K562 (cell line): ENCODE measurements at regions not wholly inside any gene's neighbourhood (a gene's known extent, or its start where the extent isn't known, plus 50 kb on each side); places are given as distances from the start of the nearest gene placed in this dataset.

ENCODE experiments used
- ATAC-seq: fragments of 200-7000 bp; cut with Tn5 transposase; 3 replicates; pipeline ENCODE4 v1.9.1; 2020; ENCODE audit warnings: moderate library complexity
- BruUV-seq: library from RNA; stranded (reverse); fragments of 400-500 nt; replicated peaks from 2 replicates; lab custom pipeline; 2021; lab: Mats Ljungman, UMichigan
- CTCF ChIA-PET: fragments of 300-600 bp; formaldehyde crosslinking; extraction: SDS; loops from one replicate; lab custom pipeline; 2021; ENCODE audit warnings: low intra/inter-chr PET ratio; lab: Yijun Ruan, JAX
- POLR2A ChIA-PET: fragments of 300-600, 350-650 bp; sonication (Branson Sonifier 250); formaldehyde crosslinking; extraction: SDS; loops from one replicate; lab custom pipeline; 2021; ENCODE audit warnings: antibody characterized with exemption, inconsistent platforms; lab: Yijun Ruan, JAX
- DNase-seq, 4 experiments: peaks; one replicate each; pipeline versions ENCODE4 v3.0.0 to v3.0.0-alpha.2; 2011 to 2018; ENCODE audit warnings: low spot score in 3 of 4, mixed read lengths in 3 of 4; ENCODE audit errors: extremely low read depth in 1 of 4
- FAIRE-seq: peaks from 2 replicates; lab custom pipeline; 2011; peaks lifted over from hg19 to GRCh38; lab: Jason Lieb, UNC
- H2AFZ ChIP-seq: 2 replicates; pipeline ENCODE4 v1.6.0; 2011; ENCODE audit warnings: low read depth, low read length, control low read depth, inconsistent platforms
- H3K27ac ChIP-seq: fragments of 200-600 bp; 3 replicates; pipeline ENCODE4 v1.8.0; 2011; ENCODE audit warnings: low read depth, mild to moderate bottlenecking, control low read depth, inconsistent platforms, low read length, moderate library complexity, mixed read lengths; ENCODE audit errors: extremely low read depth
- H3K27me3 ChIP-seq, 2 experiments: fragments of 300-600 bp in 1 of 2; 2 replicates in 1 of 2; 3 replicates in 1 of 2; pipeline versions ENCODE4 v1.6.0 to v1.8.0; 2011; ENCODE audit warnings: inconsistent platforms in 2 of 2, low read length in 2 of 2, mild to moderate bottlenecking in 1 of 2, mixed read lengths in 1 of 2, moderate library complexity in 1 of 2; ENCODE audit not compliant: control insufficient read depth in 2 of 2, insufficient read depth in 2 of 2
- H3K36me3 ChIP-seq: fragments of 300-600 bp; 3 replicates; pipeline ENCODE4 v1.8.0; 2011; ENCODE audit warnings: mild to moderate bottlenecking, low read length, inconsistent platforms; ENCODE audit not compliant: control insufficient read depth, insufficient read depth
- H3K4me1 ChIP-seq, 2 experiments: fragments of 200-600 bp in 1 of 2; replicated peaks in 1 of 2; 2 replicates in 1 of 2; 3 replicates in 1 of 2; pipeline versions ENCODE4 v1.5.1 to v1.8.0; 2011; ENCODE audit warnings: inconsistent platforms in 2 of 2, low read length in 2 of 2, mild to moderate bottlenecking in 1 of 2, mixed read lengths in 1 of 2, moderate library complexity in 1 of 2; ENCODE audit not compliant: control insufficient read depth in 2 of 2, insufficient read depth in 2 of 2
- H3K4me2 ChIP-seq: 2 replicates; pipeline ENCODE4 v1.6.1; 2011; ENCODE audit warnings: low read length, control low read depth, inconsistent platforms, mixed read lengths; ENCODE audit not compliant: insufficient read depth
- H3K4me3 ChIP-seq: fragments of 200-600 bp; sonication (generic), shearing (Covaris generic); 2 replicates; pipeline ENCODE4 v1.5.1; 2016; ENCODE audit warnings: control low read depth, inconsistent platforms
- H3K79me2 ChIP-seq: fragments of 200-600 bp; 3 replicates; pipeline ENCODE4 v1.8.0; 2011; ENCODE audit warnings: low read length, inconsistent platforms; ENCODE audit not compliant: control insufficient read depth, insufficient read depth
- H3K9ac ChIP-seq, 2 experiments: 2 replicates each; pipeline versions ENCODE4 v1.6.0 to v1.6.1; 2011; ENCODE audit warnings: low read depth in 2 of 2, low read length in 2 of 2, control low read depth in 1 of 2, inconsistent platforms in 1 of 2, mild to moderate bottlenecking in 1 of 2, mixed read lengths in 1 of 2; ENCODE audit not compliant: insufficient read depth in 1 of 2
- H3K9me1 ChIP-seq: one replicate; pipeline ENCODE4 v1.6.0; 2011; ENCODE audit warnings: inconsistent platforms, mild to moderate bottlenecking, low read length, moderate library complexity; ENCODE audit not compliant: control insufficient read depth, insufficient read depth
- H3K9me3 ChIP-seq: replicated peaks from 2 replicates; pipeline ENCODE4 v1.5.1; 2011; ENCODE audit warnings: low read depth, low read length, inconsistent platforms; ENCODE audit not compliant: control insufficient read depth, insufficient read depth
- H4K20me1 ChIP-seq: replicated peaks from 2 replicates; pipeline ENCODE4 v1.6.1; 2011; ENCODE audit warnings: low read length, inconsistent platforms, mixed read lengths; ENCODE audit not compliant: control insufficient read depth, insufficient read depth
- CAMTA2 ChIP-seq: fragments of 250-450 bp; sonication (Bioruptor Pico); conservative IDR thresholded peaks from 2 replicates; pipeline ENCODE4 v1.5.1; 2022
- CHD1 ChIP-seq: fragments of 200-600 bp; sonication (generic); IDR thresholded peaks from one replicate; pipeline ENCODE4 v1.6.1; 2012; ENCODE audit warnings: mild to moderate bottlenecking, moderate library complexity, low read length, inconsistent platforms
- DDX20 ChIP-seq: fragments of 450-650 bp; IDR thresholded peaks from 2 replicates; pipeline ENCODE4 v1.6.1; 2016; ENCODE audit warnings: missing genetic modification characterization, low read depth, mild to moderate bottlenecking, missing compliant biosample characterization, moderate library complexity
- GABPB1 ChIP-seq: sonication (generic); formaldehyde crosslinking; IDR thresholded peaks from 2 replicates; pipeline ENCODE4 v1.8.0; 2022; ENCODE audit warnings: mild to moderate bottlenecking, missing genetic modification reagents
- U2AF1 ChIP-seq: fragments of 200-400 bp; formaldehyde crosslinking; optimal IDR thresholded peaks from 2 replicates; pipeline ENCODE3; 2017; ENCODE audit warnings: mild to moderate bottlenecking, low read depth, low read length, moderate library complexity
- ZNF239 ChIP-seq: fragments of 250-450 bp; sonication (Bioruptor Pico); IDR thresholded peaks from 2 replicates; pipeline ENCODE4 v1.4.0; 2020; ENCODE audit warnings: mild to moderate bottlenecking
- ZNF24 ChIP-seq: fragments of 450-650 bp; IDR thresholded peaks from 2 replicates; pipeline ENCODE4 v1.6.1; 2016
- in situ Hi-C: fragments of 300-500 bp; cut with MboI; formaldehyde crosslinking; loops from 4 replicates; pipeline ENCODE4 v1.15.0; 2018; ENCODE audit warnings: inconsistent platforms, mixed read lengths
- intact Hi-C: fragments of 100-400 bp; cut with micrococcal nuclease; formaldehyde crosslinking; loops from 2 replicates; pipeline ENCODE4 v1.14.2; 2022
- TF ChIP-seq, protein P1 (sequence below): fragments of 450-650 bp; IDR thresholded peaks from 2 replicates; pipeline ENCODE4 v1.7.1; 2018; ENCODE audit warnings: mild to moderate bottlenecking, low read depth; ENCODE audit not compliant: partially characterized antibody
- TF ChIP-seq, protein P2 (sequence below): fragments of 250-450 bp; sonication (Bioruptor Pico); IDR thresholded peaks from 2 replicates; pipeline ENCODE4 v1.9.0; 2021; ENCODE audit warnings: mild to moderate bottlenecking
- TF ChIP-seq, protein P3 (sequence below): fragments of 450-650 bp; formaldehyde crosslinking; IDR thresholded peaks from 2 replicates; pipeline ENCODE4 v1.4.0; 2020; ENCODE audit warnings: mild to moderate bottlenecking, moderate library complexity
- TF ChIP-seq, protein P4 (sequence below): sonication (generic); formaldehyde crosslinking; IDR thresholded peaks from 2 replicates; pipeline ENCODE4 v1.8.0; 2022; ENCODE audit warnings: mild to moderate bottlenecking, missing genetic modification reagents, borderline replicate concordance
- TF ChIP-seq, protein P5 (sequence below): conservative IDR thresholded peaks from 2 replicates; pipeline ENCODE4 v1.6.1; 2011; ENCODE audit warnings: low read depth, mild to moderate bottlenecking, low read length; ENCODE audit not compliant: control insufficient read depth

DNA sequence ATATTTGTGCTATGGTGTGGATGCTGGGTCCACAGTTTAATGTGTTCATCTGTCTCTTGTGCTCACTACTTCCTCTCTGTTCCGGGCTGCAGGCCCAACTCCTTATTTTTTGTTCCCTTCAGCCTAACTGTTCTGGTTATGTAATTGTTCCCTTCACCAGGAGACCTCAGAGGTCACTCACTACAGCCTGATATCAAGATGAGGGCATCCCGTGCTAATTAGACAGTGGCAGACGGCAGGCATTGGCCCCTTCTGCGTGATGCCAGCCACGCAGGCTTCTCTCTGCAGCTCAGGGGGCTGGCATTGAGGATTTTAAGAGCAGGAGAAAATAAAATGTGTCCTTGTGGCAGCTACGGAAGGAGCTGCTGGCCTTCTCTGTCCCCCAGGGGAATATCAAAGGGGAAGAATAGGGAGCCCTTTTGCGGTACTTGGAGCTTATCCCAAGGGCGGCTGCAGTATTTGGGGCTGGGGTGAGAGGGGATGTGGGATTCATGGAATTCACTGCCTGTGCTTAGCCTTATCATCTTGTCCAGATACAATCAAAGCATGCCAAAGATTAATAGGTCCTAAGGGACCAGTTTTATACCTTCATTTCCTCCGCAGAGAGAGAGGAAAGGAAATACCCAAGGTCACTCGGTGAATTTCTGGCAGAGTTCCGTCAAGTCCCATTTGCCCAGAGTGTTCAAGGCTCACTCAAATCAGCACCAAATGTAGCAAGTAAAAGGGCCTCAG is 53.3 kb upstream of the TRIB2 start (continued):
- TF ChIP-seq, protein P1, sequence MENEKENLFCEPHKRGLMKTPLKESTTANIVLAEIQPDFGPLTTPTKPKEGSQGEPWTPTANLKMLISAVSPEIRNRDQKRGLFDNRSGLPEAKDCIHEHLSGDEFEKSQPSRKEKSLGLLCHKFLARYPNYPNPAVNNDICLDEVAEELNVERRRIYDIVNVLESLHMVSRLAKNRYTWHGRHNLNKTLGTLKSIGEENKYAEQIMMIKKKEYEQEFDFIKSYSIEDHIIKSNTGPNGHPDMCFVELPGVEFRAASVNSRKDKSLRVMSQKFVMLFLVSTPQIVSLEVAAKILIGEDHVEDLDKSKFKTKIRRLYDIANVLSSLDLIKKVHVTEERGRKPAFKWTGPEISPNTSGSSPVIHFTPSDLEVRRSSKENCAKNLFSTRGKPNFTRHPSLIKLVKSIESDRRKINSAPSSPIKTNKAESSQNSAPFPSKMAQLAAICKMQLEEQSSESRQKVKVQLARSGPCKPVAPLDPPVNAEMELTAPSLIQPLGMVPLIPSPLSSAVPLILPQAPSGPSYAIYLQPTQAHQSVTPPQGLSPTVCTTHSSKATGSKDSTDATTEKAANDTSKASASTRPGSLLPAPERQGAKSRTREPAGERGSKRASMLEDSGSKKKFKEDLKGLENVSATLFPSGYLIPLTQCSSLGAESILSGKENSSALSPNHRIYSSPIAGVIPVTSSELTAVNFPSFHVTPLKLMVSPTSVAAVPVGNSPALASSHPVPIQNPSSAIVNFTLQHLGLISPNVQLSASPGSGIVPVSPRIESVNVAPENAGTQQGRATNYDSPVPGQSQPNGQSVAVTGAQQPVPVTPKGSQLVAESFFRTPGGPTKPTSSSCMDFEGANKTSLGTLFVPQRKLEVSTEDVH: no peak

DNA sequence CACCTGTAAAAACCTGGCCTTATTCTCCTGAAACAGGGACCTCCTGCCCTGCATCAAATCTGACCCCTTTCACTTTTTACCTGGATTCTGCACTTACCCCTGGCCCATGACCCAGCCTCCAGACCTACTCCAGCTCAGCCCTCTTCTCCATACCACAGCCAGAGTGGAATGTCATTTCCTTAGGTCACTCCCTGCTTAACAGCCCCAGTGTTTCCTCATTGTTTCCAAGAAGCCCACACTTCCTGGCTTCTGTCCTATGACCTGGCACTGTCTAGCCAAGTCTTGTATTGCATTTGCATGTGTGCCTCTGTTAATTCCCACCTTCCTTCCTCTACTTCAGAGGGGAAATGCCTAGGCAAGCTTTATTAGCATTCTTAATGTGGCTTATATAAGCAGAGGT is 51.4 kb upstream of the TRIB2 start:
- Histone ChIP-seq H3K27ac (no peak overlapping the region), H3K9ac (no peak overlapping the region), H3K27me3 (no peaks in the 10 kb centered on the region; a peak in 1 of 5 replicates), H3K4me3 (no peak overlapping the region), H3K9me3 (no peaks in the 10 kb centered on the region; the same call in 1 of the 2 replicates), H4K20me1 (no peaks in the 10 kb centered on the region), H3K4me1 (no peaks in the 10 kb centered on the region), H3K4me2 (no peak overlapping the region), H3K9me1 (no peaks in the 10 kb centered on the region), H3K36me3 (no peaks in the 10 kb centered on the region), H2AFZ (no peak overlapping the region), H3K79me2 (no peaks in the 10 kb centered on the region)
- TF ChIP-seq CAMTA2 (CRISPR knock-in tag) (no peak), GABPB1 (CRISPR knock-in tag) (no peak), CHD1 (no peak), U2AF1 (no peak), ZNF24 (no peak), DDX20 (tag) (no peak), ZNF239 (CRISPR knock-in tag) (no peak)
- TF ChIP-seq, protein P2, sequence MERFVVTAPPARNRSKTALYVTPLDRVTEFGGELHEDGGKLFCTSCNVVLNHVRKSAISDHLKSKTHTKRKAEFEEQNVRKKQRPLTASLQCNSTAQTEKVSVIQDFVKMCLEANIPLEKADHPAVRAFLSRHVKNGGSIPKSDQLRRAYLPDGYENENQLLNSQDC (CRISPR knock-in tag): no peak
- TF ChIP-seq, protein P3, sequence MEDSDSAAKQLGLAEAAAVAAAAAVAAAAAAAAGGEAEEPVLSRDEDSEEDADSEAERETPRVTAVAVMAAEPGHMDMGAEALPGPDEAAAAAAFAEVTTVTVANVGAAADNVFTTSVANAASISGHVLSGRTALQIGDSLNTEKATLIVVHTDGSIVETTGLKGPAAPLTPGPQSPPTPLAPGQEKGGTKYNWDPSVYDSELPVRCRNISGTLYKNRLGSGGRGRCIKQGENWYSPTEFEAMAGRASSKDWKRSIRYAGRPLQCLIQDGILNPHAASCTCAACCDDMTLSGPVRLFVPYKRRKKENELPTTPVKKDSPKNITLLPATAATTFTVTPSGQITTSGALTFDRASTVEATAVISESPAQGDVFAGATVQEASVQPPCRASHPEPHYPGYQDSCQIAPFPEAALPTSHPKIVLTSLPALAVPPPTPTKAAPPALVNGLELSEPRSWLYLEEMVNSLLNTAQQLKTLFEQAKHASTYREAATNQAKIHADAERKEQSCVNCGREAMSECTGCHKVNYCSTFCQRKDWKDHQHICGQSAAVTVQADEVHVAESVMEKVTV (CRISPR knock-in tag): no peak
- TF ChIP-seq, protein P4, sequence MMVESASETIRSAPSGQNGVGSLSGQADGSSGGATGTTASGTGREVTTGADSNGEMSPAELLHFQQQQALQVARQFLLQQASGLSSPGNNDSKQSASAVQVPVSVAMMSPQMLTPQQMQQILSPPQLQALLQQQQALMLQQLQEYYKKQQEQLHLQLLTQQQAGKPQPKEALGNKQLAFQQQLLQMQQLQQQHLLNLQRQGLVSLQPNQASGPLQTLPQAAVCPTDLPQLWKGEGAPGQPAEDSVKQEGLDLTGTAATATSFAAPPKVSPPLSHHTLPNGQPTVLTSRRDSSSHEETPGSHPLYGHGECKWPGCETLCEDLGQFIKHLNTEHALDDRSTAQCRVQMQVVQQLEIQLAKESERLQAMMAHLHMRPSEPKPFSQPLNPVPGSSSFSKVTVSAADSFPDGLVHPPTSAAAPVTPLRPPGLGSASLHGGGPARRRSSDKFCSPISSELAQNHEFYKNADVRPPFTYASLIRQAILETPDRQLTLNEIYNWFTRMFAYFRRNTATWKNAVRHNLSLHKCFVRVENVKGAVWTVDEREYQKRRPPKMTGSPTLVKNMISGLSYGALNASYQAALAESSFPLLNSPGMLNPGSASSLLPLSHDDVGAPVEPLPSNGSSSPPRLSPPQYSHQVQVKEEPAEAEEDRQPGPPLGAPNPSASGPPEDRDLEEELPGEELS (CRISPR knock-in tag): no peak
- TF ChIP-seq, protein P5, sequence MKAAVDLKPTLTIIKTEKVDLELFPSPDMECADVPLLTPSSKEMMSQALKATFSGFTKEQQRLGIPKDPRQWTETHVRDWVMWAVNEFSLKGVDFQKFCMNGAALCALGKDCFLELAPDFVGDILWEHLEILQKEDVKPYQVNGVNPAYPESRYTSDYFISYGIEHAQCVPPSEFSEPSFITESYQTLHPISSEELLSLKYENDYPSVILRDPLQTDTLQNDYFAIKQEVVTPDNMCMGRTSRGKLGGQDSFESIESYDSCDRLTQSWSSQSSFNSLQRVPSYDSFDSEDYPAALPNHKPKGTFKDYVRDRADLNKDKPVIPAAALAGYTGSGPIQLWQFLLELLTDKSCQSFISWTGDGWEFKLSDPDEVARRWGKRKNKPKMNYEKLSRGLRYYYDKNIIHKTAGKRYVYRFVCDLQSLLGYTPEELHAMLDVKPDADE: no peak
- no peak for ATAC-seq
- BruUV-seq: no TSS peak
- in situ Hi-C loops: no loop called here
- POLR2A ChIA-PET: interaction anchor here (0.9 to 1.4 kb wide), 2 partner anchors 16 to 40 kb away, joined by 4 read pairs; no protein-coding TSS in a partner anchor
- intact Hi-C loops: no loop called here
- CTCF ChIA-PET: no interaction called here
- no peak for FAIRE-seq
- no peak for DNase-seq
